ENCODE measurements at regions not wholly inside any gene's neighbourhood (a gene's known extent, or its start where the extent isn't known, plus 50 kb on each side); places are given as distances from the start of the nearest gene placed in this dataset.

DNA sequence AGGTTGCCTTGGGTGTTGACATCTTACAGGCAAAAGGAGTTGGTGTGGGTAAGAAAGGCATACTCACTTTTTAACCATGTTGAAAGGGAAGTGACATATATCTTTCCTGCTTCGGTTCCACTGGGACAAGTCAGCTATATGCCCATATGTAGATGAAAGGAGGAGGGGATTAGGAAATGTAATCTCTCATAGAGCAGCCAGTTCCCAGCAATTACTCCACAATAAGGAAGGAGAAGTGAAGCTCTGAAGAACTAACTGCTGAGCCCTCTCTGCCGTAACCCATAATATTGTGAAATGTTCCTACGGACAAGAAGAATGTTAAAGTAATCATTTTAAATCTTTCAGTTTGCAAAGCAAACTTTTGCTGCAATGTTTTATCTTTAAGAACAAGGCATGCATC is 82.2 kb downstream of the EDNRB start:
- peak in 1 of 2 donors; percentile 47 for TF ChIP-seq POLR2AphosphoS5 (IDR thresholded peaks at IDR 0.05)
- TF ChIP-seq, protein P1, sequence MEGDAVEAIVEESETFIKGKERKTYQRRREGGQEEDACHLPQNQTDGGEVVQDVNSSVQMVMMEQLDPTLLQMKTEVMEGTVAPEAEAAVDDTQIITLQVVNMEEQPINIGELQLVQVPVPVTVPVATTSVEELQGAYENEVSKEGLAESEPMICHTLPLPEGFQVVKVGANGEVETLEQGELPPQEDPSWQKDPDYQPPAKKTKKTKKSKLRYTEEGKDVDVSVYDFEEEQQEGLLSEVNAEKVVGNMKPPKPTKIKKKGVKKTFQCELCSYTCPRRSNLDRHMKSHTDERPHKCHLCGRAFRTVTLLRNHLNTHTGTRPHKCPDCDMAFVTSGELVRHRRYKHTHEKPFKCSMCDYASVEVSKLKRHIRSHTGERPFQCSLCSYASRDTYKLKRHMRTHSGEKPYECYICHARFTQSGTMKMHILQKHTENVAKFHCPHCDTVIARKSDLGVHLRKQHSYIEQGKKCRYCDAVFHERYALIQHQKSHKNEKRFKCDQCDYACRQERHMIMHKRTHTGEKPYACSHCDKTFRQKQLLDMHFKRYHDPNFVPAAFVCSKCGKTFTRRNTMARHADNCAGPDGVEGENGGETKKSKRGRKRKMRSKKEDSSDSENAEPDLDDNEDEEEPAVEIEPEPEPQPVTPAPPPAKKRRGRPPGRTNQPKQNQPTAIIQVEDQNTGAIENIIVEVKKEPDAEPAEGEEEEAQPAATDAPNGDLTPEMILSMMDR (IDR thresholded peaks at IDR 0.05), result no peak
- no peak for TF ChIP-seq POLR2A (IDR thresholded peaks at IDR 0.05)
